ENCODE measurements at regions not wholly inside any gene's neighbourhood (a gene's known extent, or its start where the extent isn't known, plus 50 kb on each side); places are given as distances from the start of the nearest gene placed in this dataset.
"Not testable (repeated sequence)": the region's sequence is repeated elsewhere in the genome, so short reads cannot be mapped to it uniquely, and the experiment has no call there.

- no peak for DNase-seq
- intact Hi-C loops (cut with DNase I) = no loop called here
- Histone ChIP-seq H3K27me3 (no peaks in the 10 kb centered on the region), H3K9me3 (no peaks in the 10 kb centered on the region), H3K4me1 (no peaks in the 10 kb centered on the region), H3K4me3 (no peak overlapping the region), H3K36me3 (no peaks in the 10 kb centered on the region), H3K27ac (no peak overlapping the region)
- no peak for ATAC-seq
- no peak for TF ChIP-seq CTCF (IDR thresholded peaks at IDR 0.05)
These were observed 540.1 kb upstream of the SPRY2 start for GRCh38 chr13:80881034-80881433.

GRCh38 chr13:80877944-80878241 is 537.0 kb upstream of the SPRY2 start:
- intact Hi-C loops (cut with DNase I) = no loop called here
- no peak for ATAC-seq
- Histone ChIP-seq H3K27me3 (no peaks in the 10 kb centered on the region), H3K4me3 (no peak overlapping the region), H3K9me3 (no peaks in the 10 kb centered on the region), H3K27ac (no peak overlapping the region), H3K4me1 (no peaks in the 10 kb centered on the region), H3K36me3 (no peaks in the 10 kb centered on the region)
- TF ChIP-seq CTCF (IDR thresholded peaks at IDR 0.05) = no peak
- no peak for DNase-seq

DNA sequence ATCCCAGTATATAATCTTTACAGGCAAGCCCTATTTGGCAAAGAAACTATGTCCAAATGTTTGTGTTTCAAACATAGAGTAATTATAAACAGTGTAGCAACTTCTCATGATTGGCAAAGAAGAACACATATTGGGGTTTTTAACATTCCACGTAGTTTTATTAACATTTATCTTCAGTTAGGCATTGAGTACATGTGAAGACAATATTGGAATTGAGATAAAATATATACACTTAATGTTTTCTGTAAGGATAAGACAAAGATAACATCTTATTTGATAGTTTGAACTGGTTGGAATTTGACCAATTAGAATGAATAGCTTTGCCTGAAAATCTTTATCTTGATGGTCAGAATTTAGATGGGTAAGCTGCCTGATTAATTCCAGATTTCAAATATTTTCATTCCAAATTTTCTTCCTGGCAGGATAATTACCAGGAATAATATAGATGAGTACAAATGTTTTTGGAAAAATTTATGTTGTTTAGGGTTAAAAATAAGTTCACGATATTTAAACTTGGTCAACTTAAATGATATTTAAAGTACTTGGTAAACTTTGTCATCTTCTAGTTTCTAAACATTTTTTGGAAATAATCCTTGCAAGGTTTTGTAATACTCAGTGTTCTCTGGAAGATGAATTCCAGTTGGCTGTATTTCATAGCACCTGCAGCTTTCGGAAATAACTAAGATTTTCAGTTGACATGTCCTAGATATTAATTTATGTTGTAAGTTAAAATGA is 536.5 kb upstream of the SPRY2 start:
- DNase-seq = no peak
- intact Hi-C loops (cut with DNase I) = no loop called here

DNA sequence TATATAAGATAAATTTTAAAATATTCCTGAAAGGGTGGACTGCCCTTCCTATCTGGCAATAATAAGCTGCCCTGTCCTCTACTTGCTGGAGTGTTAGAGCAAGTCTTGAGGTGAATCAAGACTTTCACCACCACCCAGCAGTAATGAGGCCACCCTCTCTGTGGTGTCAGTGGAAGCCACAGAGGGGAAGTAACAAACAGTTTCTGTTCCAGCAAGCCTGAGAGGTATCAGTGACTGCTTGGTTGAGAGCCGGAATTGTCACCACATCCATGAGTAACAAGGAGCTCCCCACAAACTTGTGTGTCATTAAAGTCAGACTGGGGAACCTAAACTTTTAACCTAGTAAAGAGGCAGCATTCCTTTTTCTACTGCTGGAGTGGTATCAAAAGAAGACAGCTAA is 532.7 kb upstream of the SPRY2 start:
- ATAC-seq (peak; percentile 88), DNase-seq (no peak)
- no peaks in the 10 kb centered on the region for H3K9me3 ChIP-seq
- no peaks in the 10 kb centered on the region for H3K4me1 ChIP-seq
- no peaks in the 10 kb centered on the region for H3K36me3 ChIP-seq
- intact Hi-C loops (cut with DNase I) = no loop called here
- H3K27me3 ChIP-seq = no peaks in the 10 kb centered on the region
- H3K27ac ChIP-seq = no peak overlapping the region
- TF ChIP-seq CTCF (IDR thresholded peaks at IDR 0.05) = no peak
- no peak overlapping the region for H3K4me3 ChIP-seq

More for the DNA sequence above, 536.5 kb upstream of the SPRY2 start:
- Histone ChIP-seq H3K27ac (no peak overlapping the region), H3K4me1 (no peaks in the 10 kb centered on the region), H3K27me3 (no peaks in the 10 kb centered on the region), H3K36me3 (no peaks in the 10 kb centered on the region), H3K4me3 (no peak overlapping the region), H3K9me3 (no peaks in the 10 kb centered on the region)
- no peak for ATAC-seq
- TF ChIP-seq CTCF (IDR thresholded peaks at IDR 0.05) = no peak

DNA sequence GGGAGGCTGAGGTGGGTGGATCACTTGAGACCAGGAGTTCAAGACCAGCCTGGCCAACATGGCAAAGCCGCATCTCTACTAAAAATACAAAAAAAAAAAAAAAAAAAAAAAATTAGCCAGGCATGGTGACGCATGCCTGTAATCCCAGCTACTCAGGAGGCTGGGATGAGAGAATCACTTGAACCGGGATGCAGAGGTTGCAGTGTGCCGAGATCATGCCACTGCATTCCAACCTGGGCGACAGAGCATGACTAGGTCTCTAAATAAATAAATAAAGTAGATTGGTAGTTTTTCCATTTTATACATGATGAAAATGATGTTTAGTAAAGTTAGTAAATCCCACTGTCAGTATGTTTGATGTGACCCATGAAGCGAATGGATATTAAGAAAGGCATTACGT is 531.0 kb upstream of the SPRY2 start:
- ATAC-seq; H3K9me3 ChIP-seq; intact Hi-C loops (cut with DNase I); H3K27me3 ChIP-seq; H3K4me1 ChIP-seq; H3K4me3 ChIP-seq; DNase-seq; H3K36me3 ChIP-seq; H3K27ac ChIP-seq: not testable (repeated sequence)

DNA sequence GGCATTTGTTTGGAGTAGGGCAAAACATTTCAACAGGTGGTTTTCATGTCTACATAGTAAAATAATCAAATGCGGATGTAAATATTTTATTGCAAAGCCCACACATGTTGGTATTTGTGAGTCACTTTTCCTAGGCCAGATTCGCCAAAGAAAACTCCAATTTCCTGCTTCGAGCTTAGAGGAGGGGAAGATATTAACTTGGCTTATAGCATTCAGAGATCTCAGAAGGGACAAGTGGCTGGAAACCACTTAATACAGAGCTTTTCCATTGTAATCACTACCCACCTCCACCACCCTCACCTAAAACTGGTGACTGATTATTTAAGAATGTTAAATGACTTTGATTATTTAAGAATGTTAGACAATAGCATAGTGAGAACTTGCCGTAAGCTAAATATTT is 530.6 kb upstream of the SPRY2 start:
- Histone ChIP-seq H3K4me1 (no peaks in the 10 kb centered on the region), H3K9me3 (no peaks in the 10 kb centered on the region), H3K27me3 (no peaks in the 10 kb centered on the region), H3K4me3 (no peak overlapping the region), H3K36me3 (no peaks in the 10 kb centered on the region), H3K27ac (no peak overlapping the region)
- TF ChIP-seq CTCF (IDR thresholded peaks at IDR 0.05) = no peak
- DNase-seq = no peak
- intact Hi-C loops (cut with DNase I) = no loop called here
- no peak for ATAC-seq
